NCI-H1436 (cell line): ENCODE measurements at regions not wholly inside any gene's neighbourhood (a gene's known extent, or its start where the extent isn't known, plus 50 kb on each side); places are given as distances from the start of the nearest gene placed in this dataset.
"Not testable (repeated sequence)": the region's sequence is repeated elsewhere in the genome, so short reads cannot be mapped to it uniquely, and the experiment has no call there.

ENCODE experiments used
- DNase-seq: peaks from one replicate; lab custom pipeline; 2025; lab: John Stamatoyannopoulos, UW

- not testable (repeated sequence) for DNase-seq
Observed at GRCh38 chr10:33956322-33956721, 621.9 kb upstream of the NRP1 start.

GRCh38 chr10:33955676-33956075 lies 621.2 kb upstream of the NRP1 start:
- DNase-seq: no peak

- no peak for DNase-seq
Observed at GRCh38 chr10:33952692-33953360, 618.4 kb upstream of the NRP1 start.

- no peak for DNase-seq
Observed at GRCh38 chr10:33950206-33950605, 615.7 kb upstream of the NRP1 start.

- DNase-seq: no peak
Observed at GRCh38 chr10:33947544-33947943, 613.1 kb upstream of the NRP1 start.

- DNase-seq: no peak
Observed at GRCh38 chr10:33945051-33945450, 610.6 kb upstream of the NRP1 start.

GRCh38 chr10:33942508-33942907 lies 608.0 kb upstream of the NRP1 start:
- DNase-seq: no peak

GRCh38 chr10:33939892-33940291 lies 605.4 kb upstream of the NRP1 start:
- peak; percentile 20 for DNase-seq

- no peak for DNase-seq
Observed at GRCh38 chr10:33939410-33939809, 604.9 kb upstream of the NRP1 start.

GRCh38 chr10:33938001-33938400 lies 603.5 kb upstream of the NRP1 start:
- DNase-seq: no peak

GRCh38 chr10:33937036-33937730 lies 602.7 kb upstream of the NRP1 start:
- no peak for DNase-seq

GRCh38 chr10:33935350-33935749 lies 600.9 kb upstream of the NRP1 start:
- DNase-seq: no peak

GRCh38 chr10:33930079-33930478 lies 595.6 kb upstream of the NRP1 start:
- DNase-seq: no peak

GRCh38 chr10:33927347-33927746 lies 592.9 kb upstream of the NRP1 start:
- DNase-seq: no peak

- no peak for DNase-seq
Observed at GRCh38 chr10:33921970-33922605, 587.6 kb upstream of the NRP1 start.

GRCh38 chr10:33920351-33920750 lies 585.9 kb upstream of the NRP1 start:
- DNase-seq: no peak

GRCh38 chr10:33919244-33919643 lies 584.8 kb upstream of the NRP1 start:
- DNase-seq: no peak

- DNase-seq: no peak
Observed at GRCh38 chr10:33917069-33917780, 582.8 kb upstream of the NRP1 start.

- DNase-seq: no peak
Observed at GRCh38 chr10:33914746-33915145, 580.3 kb upstream of the NRP1 start.

GRCh38 chr10:33913194-33913593 lies 578.7 kb upstream of the NRP1 start:
- DNase-seq: no peak

- DNase-seq: not testable (repeated sequence)
Observed at GRCh38 chr10:33909476-33909875, 575.0 kb upstream of the NRP1 start.

GRCh38 chr10:33901166-33901565 lies 566.7 kb upstream of the NRP1 start:
- DNase-seq: no peak

- no peak for DNase-seq
Observed at GRCh38 chr10:33900596-33900995, 566.1 kb upstream of the NRP1 start.
